IMR-90 (cell line): ENCODE measurements at regions not wholly inside any gene's neighbourhood (a gene's known extent, or its start where the extent isn't known, plus 50 kb on each side); places are given as distances from the start of the nearest gene placed in this dataset.

Experiments used
- ATAC-seq: fragments of 200-7000 bp; cut with Tn5 transposase; 2 replicates; pipeline ENCODE4 v1.9.1; 2020; ENCODE audit warnings: low read depth, mild to moderate bottlenecking, moderate library complexity
- BruUV-seq: library from RNA; stranded (reverse); fragments of 400-500 nt; replicated peaks from 2 replicates; lab custom pipeline; 2021; lab: Mats Ljungman, UMichigan
- CTCF ChIA-PET: fragments of 300-600 bp; formaldehyde crosslinking; extraction: SDS; loops from one replicate; lab custom pipeline; 2021; ENCODE audit warnings: antibody characterized with exemption; lab: Yijun Ruan, JAX
- POLR2A ChIA-PET: fragments of 300-600 bp; sonication (Branson Sonifier 250); formaldehyde crosslinking; loops from one replicate; lab custom pipeline; 2022; ENCODE audit warnings: antibody characterized with exemption; ENCODE audit not compliant: unreplicated experiment; lab: Charles Lee
- DNase-seq: peaks from one replicate; pipeline ENCODE4 v3.0.0; 2013
- H2AFZ ChIP-seq: replicated peaks from 2 replicates; pipeline ENCODE3; 2013; ENCODE audit warnings: low read length, mild to moderate bottlenecking; ENCODE audit not compliant: poor library complexity
- H2AK5ac ChIP-seq: 2 replicates; pipeline ENCODE4 v1.6.1; 2013; ENCODE audit warnings: low read depth, low read length, inconsistent platforms
- H2AK9ac ChIP-seq: replicated peaks from 2 replicates; pipeline ENCODE3; 2013; ENCODE audit warnings: mild to moderate bottlenecking, low read depth, low read length, moderate library complexity; ENCODE audit not compliant: poor library complexity
- H2BK120ac ChIP-seq: 2 replicates; pipeline ENCODE4 v1.6.1; 2013; ENCODE audit warnings: low read depth, low read length, inconsistent platforms
- H2BK15ac ChIP-seq: 3 replicates; pipeline ENCODE4 v1.6.1; 2013; ENCODE audit warnings: low read depth, low read length, inconsistent platforms
- H2BK20ac ChIP-seq: 2 replicates; pipeline ENCODE4 v1.6.1; 2013; ENCODE audit warnings: low read depth, mild to moderate bottlenecking, inconsistent platforms, low read length, moderate library complexity
- H2BK5ac ChIP-seq: 2 replicates; pipeline ENCODE4 v1.6.1; 2013; ENCODE audit warnings: mild to moderate bottlenecking, low read depth, low read length, inconsistent platforms; ENCODE audit not compliant: poor library complexity, severe bottlenecking
- H3K14ac ChIP-seq: replicated peaks from 2 replicates; pipeline ENCODE4 v1.6.1; 2013; ENCODE audit warnings: low read depth, low read length, inconsistent platforms
- H3K18ac ChIP-seq: 2 replicates; pipeline ENCODE4 v1.6.1; 2013; ENCODE audit warnings: low read depth, low read length, control low read depth
- H3K23ac ChIP-seq: 2 replicates; pipeline ENCODE4 v1.6.1; 2013; ENCODE audit warnings: low read depth, low read length, inconsistent platforms
- H3K27ac ChIP-seq: 2 replicates; pipeline ENCODE4 v1.5.1; 2013; ENCODE audit warnings: mild to moderate bottlenecking, control low read depth, low read length; ENCODE audit not compliant: insufficient read depth
- H3K27me3 ChIP-seq: 2 replicates; pipeline ENCODE4 v1.6.1; 2013; ENCODE audit warnings: low read length; ENCODE audit not compliant: control insufficient read depth, insufficient read depth
- H3K36me3 ChIP-seq: 2 replicates; pipeline ENCODE4 v1.6.1; 2013; ENCODE audit warnings: low read length, mixed read lengths; ENCODE audit not compliant: control insufficient read depth, insufficient read depth
- H3K4ac ChIP-seq: 2 replicates; pipeline ENCODE4 v1.6.1; 2013; ENCODE audit warnings: low read depth, low read length, inconsistent platforms
- H3K4me1 ChIP-seq: 2 replicates; pipeline ENCODE4 v1.6.1; 2013; ENCODE audit warnings: low read length, mixed read lengths; ENCODE audit not compliant: control insufficient read depth, insufficient read depth
- H3K4me2 ChIP-seq: 2 replicates; pipeline ENCODE4 v1.6.1; 2013; ENCODE audit warnings: low read depth, mild to moderate bottlenecking, control low read depth, low read length, moderate library complexity
- H3K4me3 ChIP-seq: 2 replicates; pipeline ENCODE4 v1.5.1; 2013; ENCODE audit warnings: low read depth, mild to moderate bottlenecking, control low read depth, low read length, moderate library complexity; ENCODE audit not compliant: insufficient read depth
- H3K56ac ChIP-seq: 2 replicates; pipeline ENCODE4 v1.6.1; 2013; ENCODE audit warnings: low read length, inconsistent platforms; ENCODE audit not compliant: insufficient read depth; ENCODE audit errors: extremely low read depth
- H3K79me1 ChIP-seq, 2 experiments: 2 replicates each; pipeline ENCODE4 v1.6.1; 2013; ENCODE audit warnings: low read length in 2 of 2, inconsistent platforms in 1 of 2, low read depth in 1 of 2
- H3K9ac ChIP-seq: 2 replicates; pipeline ENCODE4 v1.6.1; 2013; ENCODE audit warnings: low read depth, low read length, control low read depth
- H3K9me1 ChIP-seq: 2 replicates; pipeline ENCODE4 v1.6.1; 2013; ENCODE audit warnings: low read length, inconsistent platforms; ENCODE audit not compliant: insufficient read depth
- H3K9me3 ChIP-seq: 2 replicates; pipeline ENCODE4 v1.6.1; 2013; ENCODE audit warnings: low read length; ENCODE audit not compliant: control insufficient read depth, insufficient read depth
- H4K20me1 ChIP-seq: 2 replicates; pipeline ENCODE4 v1.6.1; 2013; ENCODE audit warnings: low read length, inconsistent platforms; ENCODE audit not compliant: insufficient read depth
- H4K5ac ChIP-seq: 2 replicates; pipeline ENCODE4 v1.6.1; 2013; ENCODE audit warnings: mild to moderate bottlenecking, low read depth, low read length, control low read depth
- H4K8ac ChIP-seq, 2 experiments: 2 replicates each; pipeline ENCODE4 v1.6.1; 2013; ENCODE audit warnings: low read depth in 2 of 2, low read length in 2 of 2, control low read depth in 1 of 2, inconsistent platforms in 1 of 2
- H4K91ac ChIP-seq: 2 replicates; pipeline ENCODE4 v1.6.1; 2013; ENCODE audit warnings: low read depth, low read length, inconsistent platforms; ENCODE audit not compliant: insufficient read depth
- BHLHE40 ChIP-seq: fragments of 150-350 bp; IDR thresholded peaks from 2 replicates; pipeline ENCODE4 v1.6.1; 2016; ENCODE audit warnings: mild to moderate bottlenecking, low read depth, low read length
- CHD1 ChIP-seq: IDR thresholded peaks from 2 replicates; pipeline ENCODE4 v1.6.1; 2012; ENCODE audit warnings: low read depth, low read length, improper control_type of control experiment
- CTCF ChIP-seq: conservative IDR thresholded peaks from 2 replicates; pipeline ENCODE4 v1.5.1; 2012; ENCODE audit warnings: mild to moderate bottlenecking, low read depth, low read length, improper control_type of control experiment
- FOS ChIP-seq: fragments of 150-350 bp; IDR thresholded peaks from 2 replicates; pipeline ENCODE4 v1.6.1; 2016; ENCODE audit warnings: low read depth, low read length
- MAZ ChIP-seq: IDR thresholded peaks from 2 replicates; pipeline ENCODE4 v1.6.1; 2012; ENCODE audit warnings: low read depth, mild to moderate bottlenecking, low read length, improper control_type of control experiment, moderate library complexity, borderline replicate concordance
- WGBS, 2 experiments: methylation state at CpG; one replicate each; pipeline versions ENCODE4 v1.1.5 to v1.1.7; 2013; ENCODE audit warnings: missing lambda C conversion rate in 2 of 2; ENCODE audit not compliant: insufficient read length in 1 of 2; ENCODE audit errors: extremely low coverage in 2 of 2; 5-methylcytosine and 5-hydroxymethylcytosine counted together
- dilution Hi-C: fragments of 300-500 bp; cut with HindIII; formaldehyde crosslinking; loops from one replicate; pipeline ENCODE4 v1.14.3; 2018; ENCODE audit warnings: low sequenced_read_pairs; ENCODE audit not compliant: unreplicated experiment
- in situ Hi-C: fragments of 300-500 bp; cut with MboI; formaldehyde crosslinking; loops from 3 replicates; pipeline ENCODE4 v1.14.3; 2019; ENCODE audit warnings: low sequenced_read_pairs, inconsistent platforms, mixed read lengths
- intact Hi-C: fragments of 100-400 bp; cut with micrococcal nuclease; formaldehyde crosslinking; loops from 2 replicates; pipeline ENCODE4 v1.10.0; 2022

GRCh38 chr12:31224768-31225448, 101.0 kb downstream of the SINHCAF start:
- Histone ChIP-seq H2BK15ac (no peak overlapping the region), H2BK20ac (no peak overlapping the region), H4K20me1 (no peaks in the 10 kb centered on the region), H4K8ac (no peak overlapping the region), H4K91ac (no peak overlapping the region), H3K36me3 (no peaks in the 10 kb centered on the region), H3K9me1 (no peaks in the 10 kb centered on the region), H3K9ac (no peak overlapping the region), H2BK120ac (no peak overlapping the region), H3K4me2 (no peak overlapping the region), H3K14ac (no peak overlapping the region), H4K5ac (no peak overlapping the region), H3K23ac (no peak overlapping the region), H3K27me3 (peaks cover 26% of the 10 kb centered on the region), H3K4me3 (no peak overlapping the region), H2AFZ (no peak overlapping the region), H3K18ac (no peak overlapping the region), H3K4ac (no peak overlapping the region), H3K9me3 (no peaks in the 10 kb centered on the region), H3K27ac (no peak overlapping the region), H2AK5ac (no peak overlapping the region), H2BK5ac (no peak overlapping the region), H3K56ac (no peak overlapping the region), H2AK9ac (no peak overlapping the region), H3K4me1 (no peaks in the 10 kb centered on the region), H3K79me1 (no peaks in the 10 kb centered on the region)
- dilution Hi-C loops, result no loop called here
- POLR2A ChIA-PET, result no interaction called here
- ATAC-seq (no peak), DNase-seq (no peak)
- intact Hi-C loops, result no loop called here
- WGBS, 2 experiments, result no CpG with 5 or more reads among the region's 6 CpGs
- no peak for TF ChIP-seq FOS
- no peak for TF ChIP-seq BHLHE40
- TF ChIP-seq CTCF, result no peak
- no peak for TF ChIP-seq MAZ
- no peak for TF ChIP-seq CHD1
- CTCF ChIA-PET, result no interaction called here
- in situ Hi-C loops, result no loop called here
- no TSS peak for BruUV-seq
